SK-N-SH (cell line): ENCODE measurements at regions not wholly inside any gene's neighbourhood (a gene's known extent, or its start where the extent isn't known, plus 50 kb on each side); places are given as distances from the start of the nearest gene placed in this dataset.

Experiments used
- CTCF ChIA-PET: fragments of 300-600, 350-600 bp; formaldehyde crosslinking; extraction: SDS; loops from one replicate; lab custom pipeline; 2021; lab: Yijun Ruan, JAX
- POLR2A ChIA-PET: fragments of 350-600 bp; sonication (Branson Sonifier 250); formaldehyde crosslinking; extraction: SDS; loops from one replicate; lab custom pipeline; 2020; ENCODE audit warnings: antibody characterized with exemption, inconsistent platforms; lab: Yijun Ruan, JAX
- DNase-seq: peaks from one replicate; pipeline ENCODE4 v3.0.0; 2012
- H2AFZ ChIP-seq: fragments of 200-600 bp; sonication (generic); 2 replicates; pipeline ENCODE4 v1.8.1; 2016; ENCODE audit warnings: antibody characterized with exemption, mild to moderate bottlenecking, low read depth
- H3F3A ChIP-seq: fragments of 200-600 bp; sonication (generic); replicated peaks from 2 replicates; pipeline ENCODE3; 2016; ENCODE audit warnings: antibody characterized with exemption, mild to moderate bottlenecking; ENCODE audit not compliant: insufficient read depth
- H3K27ac ChIP-seq, 2 experiments: fragments of 200-500 bp in 1 of 2; fragments of 200-600 bp in 1 of 2; sonication (Bioruptor generic) in 1 of 2; sonication (generic), shearing (Covaris generic) in 1 of 2; 2 replicates each; pipeline versions ENCODE4 v1.5.1 to v1.6.1; 2014 to 2016; ENCODE audit warnings: low read depth in 2 of 2, inconsistent platforms in 1 of 2, low read length in 1 of 2, mild to moderate bottlenecking in 1 of 2, mixed read lengths in 1 of 2
- H3K27me3 ChIP-seq: fragments of 200-600 bp; sonication (generic), shearing (Covaris generic); 2 replicates; pipeline ENCODE4 v1.6.1; 2016; ENCODE audit warnings: mixed run types; ENCODE audit not compliant: insufficient read depth
- H3K36me3 ChIP-seq, 2 experiments: fragments of 200-500 bp in 1 of 2; fragments of 200-600 bp in 1 of 2; sonication (Bioruptor generic) in 1 of 2; sonication (generic) in 1 of 2; replicated peaks in 1 of 2; 2 replicates each; pipeline versions ENCODE3 to v1.5.1; 2014 to 2016; ENCODE audit warnings: low read length in 1 of 2, mild to moderate bottlenecking in 1 of 2; ENCODE audit not compliant: insufficient read depth in 2 of 2, control insufficient read depth in 1 of 2
- H3K4me1 ChIP-seq, 2 experiments: fragments of 200-500 bp in 1 of 2; fragments of 200-600 bp in 1 of 2; sonication (Bioruptor generic) in 1 of 2; sonication (generic), shearing (Covaris generic) in 1 of 2; 2 replicates each; pipeline versions ENCODE4 v1.5.1 to v1.6.1; 2014 to 2016; ENCODE audit warnings: low read depth in 1 of 2, low read length in 1 of 2, mixed run types in 1 of 2; ENCODE audit not compliant: insufficient read depth in 2 of 2, control insufficient read depth in 1 of 2
- H3K4me2 ChIP-seq: fragments of 200-600 bp; sonication (generic), shearing (Covaris generic); 2 replicates; pipeline ENCODE4 v1.6.1; 2017; ENCODE audit warnings: mixed run types
- H3K4me3 ChIP-seq, 2 experiments: fragments of 200-500 bp in 1 of 2; fragments of 200-600 bp in 1 of 2; sonication (Bioruptor generic) in 1 of 2; sonication (generic), shearing (Covaris generic) in 1 of 2; 2 replicates each; pipeline versions ENCODE4 v1.5.1 to v1.8.1; 2014 to 2016; ENCODE audit warnings: low read depth in 2 of 2, inconsistent platforms in 1 of 2, low read length in 1 of 2, mild to moderate bottlenecking in 1 of 2, mixed read lengths in 1 of 2, moderate library complexity in 1 of 2
- H3K79me2 ChIP-seq: fragments of 200-600 bp; sonication (generic); 2 replicates; pipeline ENCODE4 v1.8.1; 2017; ENCODE audit warnings: mild to moderate bottlenecking; ENCODE audit not compliant: insufficient read depth
- H3K9ac ChIP-seq: fragments of 200-600 bp; sonication (generic); 2 replicates; pipeline ENCODE4 v1.6.1; 2017; ENCODE audit warnings: mixed run types
- H3K9me2 ChIP-seq: fragments of 200-600 bp; sonication (generic); 2 replicates; pipeline ENCODE4 v1.6.1; 2017; ENCODE audit warnings: mixed run types
- H3K9me3 ChIP-seq: fragments of 200-600 bp; sonication (generic); 2 replicates; pipeline ENCODE4 v1.6.1; 2017; ENCODE audit warnings: mixed run types, mild to moderate bottlenecking, moderate library complexity
- H4K20me1 ChIP-seq: fragments of 200-600 bp; sonication (generic); 2 replicates; pipeline ENCODE4 v1.6.1; 2017; ENCODE audit warnings: mild to moderate bottlenecking, mixed run types; ENCODE audit not compliant: insufficient read depth
- EZH2phosphoT487 ChIP-seq: fragments of 200-600 bp; sonication (generic); IDR thresholded peaks from 2 replicates; pipeline ENCODE4 v1.6.1; 2017; ENCODE audit warnings: low read depth, mixed run types, mild to moderate bottlenecking, antibody characterized with exemption, moderate library complexity, borderline replicate concordance
- FOSL2 ChIP-seq: IDR thresholded peaks from 2 replicates; pipeline ENCODE4 v1.4.0; 2012; ENCODE audit warnings: low read depth, mild to moderate bottlenecking, moderate library complexity, borderline replicate concordance
- FOXJ3 ChIP-seq: sonication (generic); formaldehyde crosslinking; IDR thresholded peaks from 2 replicates; pipeline ENCODE4 v1.5.1; 2020; ENCODE audit warnings: mild to moderate bottlenecking, missing genetic modification reagents
- JUND ChIP-seq: IDR thresholded peaks from 2 replicates; pipeline ENCODE4 v1.4.0; 2012
- MEF2A ChIP-seq: IDR thresholded peaks from 2 replicates; pipeline ENCODE4 v1.4.0; 2012; ENCODE audit warnings: low read depth, borderline replicate concordance
- POLR2AphosphoS5 ChIP-seq: IDR thresholded peaks from 2 replicates; pipeline ENCODE4 v1.6.1; 2012; ENCODE audit warnings: low read depth, low read length
- RAD21 ChIP-seq: IDR thresholded peaks from 2 replicates; pipeline ENCODE4 v1.6.1; 2012; ENCODE audit warnings: mild to moderate bottlenecking, low read length
- RCOR1 ChIP-seq: fragments of 150-350 bp; IDR thresholded peaks from 2 replicates; pipeline ENCODE4 v1.6.1; 2017; ENCODE audit warnings: antibody characterized with exemption, low read length
- SIN3A ChIP-seq: IDR thresholded peaks from 2 replicates; pipeline ENCODE4 v1.6.1; 2012; ENCODE audit warnings: low read depth, mild to moderate bottlenecking, low read length, moderate library complexity, borderline replicate concordance
- SMC3 ChIP-seq: IDR thresholded peaks from 2 replicates; pipeline ENCODE4 v1.6.1; 2012; ENCODE audit warnings: low read depth, low read length, improper control_type of control experiment
- TAF1 ChIP-seq: IDR thresholded peaks from 2 replicates; pipeline ENCODE4 v1.6.1; 2012; ENCODE audit warnings: low read depth, mild to moderate bottlenecking, low read length, moderate library complexity, borderline replicate concordance
- TCF12 ChIP-seq: IDR thresholded peaks from 2 replicates; pipeline ENCODE4 v1.4.0; 2012
- YY1 ChIP-seq: IDR thresholded peaks from 2 replicates; pipeline ENCODE4 v1.4.0; 2012; ENCODE audit warnings: low read depth, mild to moderate bottlenecking
- WGBS: methylation state at CpG from one replicate; pipeline ENCODE4 v1.1.6; 2017; ENCODE audit warnings: low lambda C conversion rate; 5-methylcytosine and 5-hydroxymethylcytosine counted together
- TF ChIP-seq, protein P1 (sequence below): IDR thresholded peaks from 2 replicates; pipeline ENCODE4 v1.4.0; 2012; ENCODE audit warnings: low read depth, borderline replicate concordance
- TF ChIP-seq, protein P2 (sequence below): IDR thresholded peaks from 2 replicates; pipeline ENCODE4 v1.4.0; 2012; ENCODE audit warnings: low read depth, borderline replicate concordance
- TF ChIP-seq, protein P3 (sequence below): fragments of 150-350 bp; IDR thresholded peaks from 2 replicates; pipeline ENCODE4 v1.6.1; 2016; ENCODE audit warnings: mild to moderate bottlenecking, low read depth, low read length
- TF ChIP-seq, protein P4 (sequence below): IDR thresholded peaks from 2 replicates; pipeline ENCODE4 v1.6.1; 2012; ENCODE audit warnings: mild to moderate bottlenecking, low read depth, low read length, moderate library complexity
- TF ChIP-seq, protein P5 (sequence below): IDR thresholded peaks from 2 replicates; pipeline ENCODE4; 2012
- TF ChIP-seq, protein P6 (sequence below): IDR thresholded peaks from 2 replicates; pipeline ENCODE4 v1.4.0; 2012; ENCODE audit warnings: low read depth

DNA sequence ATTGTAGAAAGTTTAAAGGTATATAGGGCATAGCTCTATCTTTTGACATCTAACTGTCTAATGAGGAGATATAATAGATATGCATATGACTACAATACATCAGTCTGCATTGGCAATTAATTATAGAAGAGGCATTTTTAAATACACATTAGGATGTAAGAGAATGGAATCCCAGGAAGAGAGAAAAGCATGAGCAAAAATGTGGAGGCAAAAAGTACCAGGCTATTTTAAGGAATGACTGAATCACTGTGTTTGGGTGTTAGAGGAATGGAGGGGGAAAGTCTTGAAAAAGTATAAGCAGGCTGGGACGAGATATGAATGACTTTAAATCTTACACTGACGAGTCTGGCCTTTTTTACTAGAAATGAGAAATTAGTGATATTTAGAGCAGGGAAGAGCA, 138.4 kb upstream of the ZNF462 start:
- Histone ChIP-seq H3K9me2 (no peaks in the 10 kb centered on the region), H3K4me2 (no peak overlapping the region), H3K27me3 (no peaks in the 10 kb centered on the region), H3F3A (no peaks in the 10 kb centered on the region), H3K4me3 (no peak overlapping the region), H3K9me3 (no peaks in the 10 kb centered on the region), H2AFZ (no peak overlapping the region), H3K27ac (no peak overlapping the region), H3K9ac (no peak overlapping the region), H4K20me1 (no peaks in the 10 kb centered on the region), H3K4me1 (no peaks in the 10 kb centered on the region), H3K79me2 (no peaks in the 10 kb centered on the region), H3K36me3 (no peaks in the 10 kb centered on the region)
- POLR2A ChIA-PET = no interaction called here
- CTCF ChIA-PET = no interaction called here
- no peak for TF ChIP-seq JUND
- no peak for TF ChIP-seq SIN3A
- TF ChIP-seq, protein P1, sequence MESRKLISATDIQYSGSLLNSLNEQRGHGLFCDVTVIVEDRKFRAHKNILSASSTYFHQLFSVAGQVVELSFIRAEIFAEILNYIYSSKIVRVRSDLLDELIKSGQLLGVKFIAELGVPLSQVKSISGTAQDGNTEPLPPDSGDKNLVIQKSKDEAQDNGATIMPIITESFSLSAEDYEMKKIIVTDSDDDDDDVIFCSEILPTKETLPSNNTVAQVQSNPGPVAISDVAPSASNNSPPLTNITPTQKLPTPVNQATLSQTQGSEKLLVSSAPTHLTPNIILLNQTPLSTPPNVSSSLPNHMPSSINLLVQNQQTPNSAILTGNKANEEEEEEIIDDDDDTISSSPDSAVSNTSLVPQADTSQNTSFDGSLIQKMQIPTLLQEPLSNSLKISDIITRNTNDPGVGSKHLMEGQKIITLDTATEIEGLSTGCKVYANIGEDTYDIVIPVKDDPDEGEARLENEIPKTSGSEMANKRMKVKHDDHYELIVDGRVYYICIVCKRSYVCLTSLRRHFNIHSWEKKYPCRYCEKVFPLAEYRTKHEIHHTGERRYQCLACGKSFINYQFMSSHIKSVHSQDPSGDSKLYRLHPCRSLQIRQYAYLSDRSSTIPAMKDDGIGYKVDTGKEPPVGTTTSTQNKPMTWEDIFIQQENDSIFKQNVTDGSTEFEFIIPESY = no peak
- TF ChIP-seq POLR2AphosphoS5 = no peak
- no peak for TF ChIP-seq YY1
- no peak for TF ChIP-seq FOSL2
- TF ChIP-seq EZH2phosphoT487 = no peak
- TF ChIP-seq MEF2A = no peak
- TF ChIP-seq SMC3 = no peak
- TF ChIP-seq TCF12 = no peak
- TF ChIP-seq, protein P2, sequence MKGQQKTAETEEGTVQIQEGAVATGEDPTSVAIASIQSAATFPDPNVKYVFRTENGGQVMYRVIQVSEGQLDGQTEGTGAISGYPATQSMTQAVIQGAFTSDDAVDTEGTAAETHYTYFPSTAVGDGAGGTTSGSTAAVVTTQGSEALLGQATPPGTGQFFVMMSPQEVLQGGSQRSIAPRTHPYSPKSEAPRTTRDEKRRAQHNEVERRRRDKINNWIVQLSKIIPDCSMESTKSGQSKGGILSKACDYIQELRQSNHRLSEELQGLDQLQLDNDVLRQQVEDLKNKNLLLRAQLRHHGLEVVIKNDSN = no peak
- no peak for DNase-seq
- 27% methylated on average over 2 of the region's 2 CpGs for WGBS

DNA sequence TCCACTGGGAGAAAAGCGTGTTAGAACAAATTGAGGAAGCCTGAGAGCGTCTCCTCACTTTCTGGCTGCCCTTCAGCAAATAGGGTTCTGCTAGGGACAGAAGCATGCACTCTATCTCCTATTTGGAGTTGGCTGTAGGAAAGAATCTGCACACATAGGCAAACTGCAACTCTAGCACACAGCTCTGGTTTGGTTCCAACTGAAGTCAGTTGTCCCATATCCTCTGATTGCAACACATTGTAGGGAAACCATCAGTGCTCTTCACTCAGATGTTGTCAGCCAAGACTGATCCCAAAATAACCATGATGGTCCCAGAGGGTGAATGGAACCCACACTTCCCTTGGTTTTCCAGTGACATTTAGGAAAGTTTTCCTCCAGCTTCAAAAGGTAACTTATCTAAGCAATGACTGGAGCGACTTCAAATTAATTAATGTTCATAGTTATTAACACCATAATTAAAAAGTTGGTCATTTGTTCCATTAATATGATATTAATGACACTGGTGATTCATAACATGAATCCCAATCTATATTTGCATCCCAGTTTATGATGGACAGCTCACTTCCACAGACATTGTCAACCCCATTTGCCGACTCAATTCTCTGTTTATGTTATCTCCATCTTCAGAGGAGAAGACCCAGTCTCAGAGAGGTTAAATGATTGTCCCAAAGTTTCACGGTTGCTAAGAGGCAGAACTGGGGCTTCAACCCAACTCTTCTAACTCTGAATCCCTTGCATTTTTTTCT, 136.7 kb upstream of the ZNF462 start:
- Histone ChIP-seq H4K20me1 (no peaks in the 10 kb centered on the region), H3F3A (no peaks in the 10 kb centered on the region), H3K9me2 (no peaks in the 10 kb centered on the region), H3K4me1 (peaks cover 0 to 2% of the 10 kb centered on the region in 2 experiments; a peak in 1 of 4 replicates), H3K4me3 (no peak overlapping the region), H3K36me3 (no peaks in the 10 kb centered on the region), H3K9me3 (no peaks in the 10 kb centered on the region), H3K4me2 (no peak overlapping the region), H3K9ac (no peak overlapping the region), H3K27ac (no peak overlapping the region), H2AFZ (no peak overlapping the region), H3K27me3 (no peaks in the 10 kb centered on the region), H3K79me2 (no peaks in the 10 kb centered on the region)
- 54% methylated on average over 5 of the region's 5 CpGs for WGBS
- POLR2A ChIA-PET = no interaction called here
- DNase-seq = no peak
- CTCF ChIA-PET = no interaction called here
- TF ChIP-seq, protein P3, sequence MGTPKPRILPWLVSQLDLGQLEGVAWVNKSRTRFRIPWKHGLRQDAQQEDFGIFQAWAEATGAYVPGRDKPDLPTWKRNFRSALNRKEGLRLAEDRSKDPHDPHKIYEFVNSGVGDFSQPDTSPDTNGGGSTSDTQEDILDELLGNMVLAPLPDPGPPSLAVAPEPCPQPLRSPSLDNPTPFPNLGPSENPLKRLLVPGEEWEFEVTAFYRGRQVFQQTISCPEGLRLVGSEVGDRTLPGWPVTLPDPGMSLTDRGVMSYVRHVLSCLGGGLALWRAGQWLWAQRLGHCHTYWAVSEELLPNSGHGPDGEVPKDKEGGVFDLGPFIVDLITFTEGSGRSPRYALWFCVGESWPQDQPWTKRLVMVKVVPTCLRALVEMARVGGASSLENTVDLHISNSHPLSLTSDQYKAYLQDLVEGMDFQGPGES = no peak
- TF ChIP-seq RCOR1 (no peak), SIN3A (no peak), FOXJ3 (no peak), POLR2AphosphoS5 (no peak), RAD21 (no peak), JUND (no peak), YY1 (no peak), TAF1 (no peak)
- TF ChIP-seq, protein P4, sequence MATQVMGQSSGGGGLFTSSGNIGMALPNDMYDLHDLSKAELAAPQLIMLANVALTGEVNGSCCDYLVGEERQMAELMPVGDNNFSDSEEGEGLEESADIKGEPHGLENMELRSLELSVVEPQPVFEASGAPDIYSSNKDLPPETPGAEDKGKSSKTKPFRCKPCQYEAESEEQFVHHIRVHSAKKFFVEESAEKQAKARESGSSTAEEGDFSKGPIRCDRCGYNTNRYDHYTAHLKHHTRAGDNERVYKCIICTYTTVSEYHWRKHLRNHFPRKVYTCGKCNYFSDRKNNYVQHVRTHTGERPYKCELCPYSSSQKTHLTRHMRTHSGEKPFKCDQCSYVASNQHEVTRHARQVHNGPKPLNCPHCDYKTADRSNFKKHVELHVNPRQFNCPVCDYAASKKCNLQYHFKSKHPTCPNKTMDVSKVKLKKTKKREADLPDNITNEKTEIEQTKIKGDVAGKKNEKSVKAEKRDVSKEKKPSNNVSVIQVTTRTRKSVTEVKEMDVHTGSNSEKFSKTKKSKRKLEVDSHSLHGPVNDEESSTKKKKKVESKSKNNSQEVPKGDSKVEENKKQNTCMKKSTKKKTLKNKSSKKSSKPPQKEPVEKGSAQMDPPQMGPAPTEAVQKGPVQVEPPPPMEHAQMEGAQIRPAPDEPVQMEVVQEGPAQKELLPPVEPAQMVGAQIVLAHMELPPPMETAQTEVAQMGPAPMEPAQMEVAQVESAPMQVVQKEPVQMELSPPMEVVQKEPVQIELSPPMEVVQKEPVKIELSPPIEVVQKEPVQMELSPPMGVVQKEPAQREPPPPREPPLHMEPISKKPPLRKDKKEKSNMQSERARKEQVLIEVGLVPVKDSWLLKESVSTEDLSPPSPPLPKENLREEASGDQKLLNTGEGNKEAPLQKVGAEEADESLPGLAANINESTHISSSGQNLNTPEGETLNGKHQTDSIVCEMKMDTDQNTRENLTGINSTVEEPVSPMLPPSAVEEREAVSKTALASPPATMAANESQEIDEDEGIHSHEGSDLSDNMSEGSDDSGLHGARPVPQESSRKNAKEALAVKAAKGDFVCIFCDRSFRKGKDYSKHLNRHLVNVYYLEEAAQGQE = no peak
- TF ChIP-seq, protein P5, sequence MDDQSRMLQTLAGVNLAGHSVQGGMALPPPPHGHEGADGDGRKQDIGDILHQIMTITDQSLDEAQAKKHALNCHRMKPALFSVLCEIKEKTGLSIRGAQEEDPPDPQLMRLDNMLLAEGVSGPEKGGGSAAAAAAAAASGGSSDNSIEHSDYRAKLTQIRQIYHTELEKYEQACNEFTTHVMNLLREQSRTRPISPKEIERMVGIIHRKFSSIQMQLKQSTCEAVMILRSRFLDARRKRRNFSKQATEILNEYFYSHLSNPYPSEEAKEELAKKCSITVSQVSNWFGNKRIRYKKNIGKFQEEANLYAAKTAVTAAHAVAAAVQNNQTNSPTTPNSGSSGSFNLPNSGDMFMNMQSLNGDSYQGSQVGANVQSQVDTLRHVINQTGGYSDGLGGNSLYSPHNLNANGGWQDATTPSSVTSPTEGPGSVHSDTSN = no peak
- TF ChIP-seq, protein P6, sequence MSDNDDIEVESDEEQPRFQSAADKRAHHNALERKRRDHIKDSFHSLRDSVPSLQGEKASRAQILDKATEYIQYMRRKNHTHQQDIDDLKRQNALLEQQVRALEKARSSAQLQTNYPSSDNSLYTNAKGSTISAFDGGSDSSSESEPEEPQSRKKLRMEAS = no peak
